Pancreas (tissue), 10 donors: ENCODE measurements at regions not wholly inside any gene's neighbourhood (a gene's known extent, or its start where the extent isn't known, plus 50 kb on each side); places are given as distances from the start of the nearest gene placed in this dataset.

ENCODE experiments used
- ATAC-seq, 4 donors: fragments of 200-7000 bp; cut with Tn5 transposase; one replicate each; pipeline versions ENCODE4 v1.8.0 to v1.9.1; 2020; ENCODE audit warnings: mild to moderate bottlenecking in 4 of 4, moderate library complexity in 4 of 4
- DNase-seq, 6 donors: peaks; one replicate each; pipeline ENCODE4 v3.0.0-alpha.2; 2020
- FAIRE-seq: peaks from 2 replicates; lab custom pipeline; 2012; peaks lifted over from hg19 to GRCh38; lab: Jason Lieb, UNC
- H3K27ac ChIP-seq, 4 donors: fragments of 200-600 bp; sonication (generic); 1 replicate in 3 of 4; 2 replicates in 1 of 4; pipeline versions ENCODE4 v1.5.0 to v1.8.0; 2020
- H3K27me3 ChIP-seq, 4 donors: fragments of 200-600 bp; one replicate each; pipeline ENCODE4 v1.8.0; 2021
- H3K36me3 ChIP-seq, 3 donors: fragments of 200-600 bp; sonication (generic) in 1 of 3; one replicate each; pipeline versions ENCODE4 v1.5.0 to v1.8.0; 2020 to 2021
- H3K4me1 ChIP-seq, 3 donors: fragments of 200-600 bp; one replicate each; pipeline ENCODE4 v1.8.0; 2021
- H3K4me3 ChIP-seq, 4 donors: fragments of 200-600 bp; sonication (generic) in 2 of 4; one replicate each; pipeline versions ENCODE4 v1.5.0 to v1.8.0; 2020 to 2021
- H3K9me3 ChIP-seq, 4 donors: fragments of 200-600 bp; one replicate each; pipeline ENCODE4 v1.8.0; 2021
- CTCF ChIP-seq, 4 donors: fragments of 200-600 bp; sonication (generic) in 3 of 4; IDR thresholded peaks; one replicate each; pipeline versions ENCODE4 v1.5.0 to v1.8.0; 2021; ENCODE audit warnings: antibody characterized with exemption in 4 of 4
- WGBS, 2 donors: extraction: QIAGEN DNeasy Blood & Tissue Kit; methylation state at CpG; one replicate each; pipeline ENCODE4 v1.1.7; 2013; 5-methylcytosine and 5-hydroxymethylcytosine counted together
- intact Hi-C, 3 donors: fragments of 100-400 bp; cut with DNase I; formaldehyde crosslinking; loops; one replicate each; pipeline versions ENCODE4 v1.11.1 to v1.14.2; 2022
- donor health status: healthy with polysubstance abuse.
- donor health status: DM: no; HTN: no; CAD: no; lungs with moderate emphysema.
- donor health status: DM: no; HTN: no; CAD: no.
- donor health status: control.
- donor health status: control.
- donor health status: Bipolar disorder and iron deficiency.
- donor health status: DM: yes; HTN: yes; CAD: no.
- donor health status: DM: no; HTN: no; CAD: no.
- donor health status: DM: no; HTN: no; CAD: no.
- donor health status: DM: yes; HTN: yes; CAD: no.

DNA sequence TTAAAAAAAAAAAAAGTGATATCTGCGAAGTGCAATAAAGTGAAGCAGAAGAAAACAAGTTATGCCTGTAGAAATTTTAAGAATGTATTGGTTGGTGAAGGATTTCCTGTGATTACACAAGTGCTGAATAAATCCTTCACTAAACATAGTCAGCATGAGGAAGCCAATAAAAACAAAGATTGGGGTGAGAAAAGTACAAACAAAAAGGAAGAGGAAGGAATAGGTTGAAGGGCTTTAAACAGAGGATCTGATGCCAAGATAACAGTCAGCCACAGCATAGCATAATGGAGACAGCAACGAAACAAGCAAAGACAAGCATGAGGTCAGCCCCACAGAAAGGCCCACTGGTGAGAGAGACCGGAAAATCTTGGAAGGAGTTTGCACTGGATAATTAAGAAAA is 372.2 kb downstream of the ADAM29 start:
- 58 to 75% methylated on average over 3 of the region's 3 CpGs for WGBS, 2 donors
- Histone ChIP-seq H3K9me3 (no peaks in the 10 kb centered on the region), H3K36me3 (no peaks in the 10 kb centered on the region)

DNA sequence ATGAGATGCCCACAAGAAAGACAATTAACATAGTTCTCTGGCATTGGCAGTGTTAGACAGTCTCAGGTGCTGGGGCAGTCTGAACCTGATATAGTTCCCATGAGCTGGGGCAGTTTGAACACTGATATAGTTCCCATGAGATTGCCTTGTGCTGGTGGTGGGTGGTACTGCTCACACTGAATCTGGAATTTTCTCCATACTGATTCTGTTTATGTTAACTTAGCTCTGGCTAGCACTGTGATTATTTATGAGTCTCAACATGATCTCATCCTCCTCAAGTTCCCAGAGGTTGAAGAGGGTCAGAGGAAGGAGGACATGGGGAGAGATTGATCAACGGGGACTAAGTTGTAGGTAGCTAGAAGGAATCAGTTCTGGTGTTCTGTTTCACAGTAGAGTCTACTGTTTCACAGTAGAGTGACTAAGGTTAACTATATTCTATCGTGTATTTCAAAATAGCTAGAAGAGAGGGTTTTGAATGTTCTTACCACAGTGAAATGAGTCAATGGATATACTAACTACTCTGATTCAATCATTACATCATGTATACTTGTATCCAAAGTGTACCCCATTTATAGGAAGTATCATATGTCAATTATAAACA is 379.9 kb downstream of the ADAM29 start:
- intact Hi-C loops = no loop called here
- no peak for FAIRE-seq
- WGBS, 2 donors = 54 to 71% methylated on average over 2 of the region's 2 CpGs
- Histone ChIP-seq H3K27me3 (no peaks in the 10 kb centered on the region), H3K9me3 (no peaks in the 10 kb centered on the region), H3K4me3 (no peak overlapping the region), H3K4me1 (no peaks in the 10 kb centered on the region), H3K36me3 (no peaks in the 10 kb centered on the region), H3K27ac (no peak overlapping the region)
- TF ChIP-seq CTCF (IDR thresholded peaks at IDR 0.05) = no peak
- no peak for DNase-seq
- ATAC-seq = no peak

More for the DNA sequence above, 372.2 kb downstream of the ADAM29 start:
- DNase-seq (no peak), ATAC-seq (no peak), FAIRE-seq (no peak)
- TF ChIP-seq CTCF (IDR thresholded peaks at IDR 0.05) = no peak
- Histone ChIP-seq H3K4me3 (no peak overlapping the region), H3K27me3 (no peaks in the 10 kb centered on the region), H3K4me1 (no peaks in the 10 kb centered on the region), H3K27ac (no peak overlapping the region)
- intact Hi-C loops = no loop called here

DNA sequence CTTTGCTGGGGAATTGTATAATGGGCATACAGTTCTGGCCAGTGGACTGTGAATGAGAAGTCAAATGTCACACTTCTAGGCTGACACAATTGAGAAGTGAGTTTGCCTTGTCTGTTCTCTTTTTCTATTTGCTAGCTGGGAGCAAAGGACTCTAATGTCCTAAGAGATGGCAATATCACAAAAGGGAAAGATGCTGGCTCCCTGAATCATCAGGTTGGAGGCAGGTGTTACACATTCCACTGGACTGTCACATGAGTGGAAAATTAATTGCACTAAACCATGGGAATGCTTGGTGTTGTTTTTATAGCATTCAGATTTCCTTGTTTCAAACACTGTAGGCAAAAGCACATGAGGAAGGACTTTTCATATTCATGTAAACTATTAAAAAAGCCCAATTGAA is 388.3 kb downstream of the ADAM29 start:
- Histone ChIP-seq H3K27me3 (no peaks in the 10 kb centered on the region), H3K27ac (no peak overlapping the region), H3K36me3 (no peaks in the 10 kb centered on the region), H3K4me3 (no peak overlapping the region), H3K4me1 (no peaks in the 10 kb centered on the region), H3K9me3 (no peaks in the 10 kb centered on the region)
- TF ChIP-seq CTCF (IDR thresholded peaks at IDR 0.05) = no peak
- DNase-seq (no peak), FAIRE-seq (no peak), ATAC-seq (no peak)
- intact Hi-C loops = no loop called here

- intact Hi-C loops = no loop called here
- no peaks in the 10 kb centered on the region for H3K9me3 ChIP-seq
- H3K36me3 ChIP-seq = no peaks in the 10 kb centered on the region
- WGBS, 2 donors = 42 to 55% methylated on average over 1 of the region's 1 CpG
- H3K27ac ChIP-seq = no peak overlapping the region
- TF ChIP-seq CTCF (IDR thresholded peaks at IDR 0.05) = no peak
- no peak overlapping the region for H3K4me3 ChIP-seq
- H3K27me3 ChIP-seq = no peaks in the 10 kb centered on the region
- DNase-seq (no peak), ATAC-seq (no peak), FAIRE-seq (no peak)
- H3K4me1 ChIP-seq = no peaks in the 10 kb centered on the region
Observed at GRCh38 chr4:175307326-175307725, 389.2 kb downstream of the ADAM29 start.

DNA sequence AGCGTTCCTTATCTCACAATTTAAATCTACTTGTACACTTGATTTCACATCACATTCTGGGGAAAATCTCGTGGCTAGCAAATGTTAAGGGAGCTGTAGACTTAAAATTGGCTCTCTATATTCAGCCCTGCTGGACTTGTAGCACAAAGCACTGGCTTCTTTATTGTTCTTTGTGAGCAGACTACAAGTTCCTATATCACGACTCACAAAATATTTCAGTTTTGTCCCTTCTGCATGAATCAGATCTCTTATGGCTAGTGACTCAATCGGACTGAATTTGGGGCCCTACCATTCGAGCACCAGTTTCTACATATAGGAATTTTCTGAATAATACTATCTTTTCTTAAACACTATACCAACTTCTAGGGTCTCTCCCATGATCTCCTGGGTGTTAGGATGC is 390.1 kb downstream of the ADAM29 start:
- H3K4me1 ChIP-seq = no peaks in the 10 kb centered on the region
- H3K36me3 ChIP-seq = no peaks in the 10 kb centered on the region
- intact Hi-C loops = no loop called here
- H3K9me3 ChIP-seq = no peaks in the 10 kb centered on the region
- WGBS, 2 donors = 53 to 64% methylated on average over 5 of the region's 5 CpGs
- H3K27ac ChIP-seq = no peak overlapping the region
- TF ChIP-seq CTCF (IDR thresholded peaks at IDR 0.05) = no peak
- ATAC-seq (no peak), DNase-seq (no peak), FAIRE-seq (no peak)
- no peak overlapping the region for H3K4me3 ChIP-seq
- no peaks in the 10 kb centered on the region for H3K27me3 ChIP-seq
